AG08396 (cell line): ENCODE measurements at regions not wholly inside any gene's neighbourhood (a gene's known extent, or its start where the extent isn't known, plus 50 kb on each side); places are given as distances from the start of the nearest gene placed in this dataset.
"Not testable (repeated sequence)": the region's sequence is repeated elsewhere in the genome, so short reads cannot be mapped to it uniquely, and the experiment has no call there.

Experiments used
- DNase-seq: peaks from one replicate; pipeline ENCODE4 v3.0.0; 2012; ENCODE audit warnings: low spot score, mixed read lengths

- no peak for DNase-seq
These were observed 114.0 kb downstream of the SLC38A4 start for GRCh38 chr12:46711756-46712155.

GRCh38 chr12:46710125-46710743 is 115.6 kb downstream of the SLC38A4 start:
- DNase-seq = no peak

DNA sequence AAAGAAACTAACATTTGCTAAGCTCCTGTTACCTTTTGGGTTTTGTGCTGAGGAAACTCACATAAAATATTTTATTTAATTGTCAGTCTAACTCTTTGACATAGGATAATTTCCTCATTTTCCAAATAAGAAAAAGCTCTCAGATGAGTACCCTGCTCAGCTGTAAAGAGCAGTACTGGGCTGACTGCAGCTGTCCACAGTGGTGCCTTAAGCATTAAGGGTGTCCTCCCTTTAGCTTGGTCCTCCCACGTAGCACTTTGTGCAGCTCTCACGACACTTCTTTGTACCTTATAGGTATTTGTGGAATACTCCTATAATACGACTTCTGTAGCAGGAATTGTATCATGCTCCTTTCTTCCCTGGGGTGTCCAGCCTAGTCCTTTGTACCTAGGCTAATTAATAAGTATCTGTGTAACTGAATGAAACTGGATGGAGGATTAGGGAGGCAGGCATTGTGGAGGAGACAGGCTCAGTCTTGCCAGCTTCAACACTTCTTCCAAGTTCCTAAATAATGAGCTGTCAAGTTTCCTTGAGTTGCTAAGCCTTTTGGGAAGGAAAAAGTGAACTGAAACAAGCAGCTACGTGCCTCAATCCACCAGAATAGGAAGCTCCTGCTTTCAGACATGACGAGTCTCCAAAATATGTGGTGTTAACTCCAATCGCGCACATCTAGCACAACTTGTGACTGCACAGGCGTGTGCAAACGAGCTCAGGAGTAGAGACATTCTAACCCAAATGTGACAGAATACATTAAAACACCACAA is 123.0 kb downstream of the SLC38A4 start:
- DNase-seq = peak; percentile 12

DNA sequence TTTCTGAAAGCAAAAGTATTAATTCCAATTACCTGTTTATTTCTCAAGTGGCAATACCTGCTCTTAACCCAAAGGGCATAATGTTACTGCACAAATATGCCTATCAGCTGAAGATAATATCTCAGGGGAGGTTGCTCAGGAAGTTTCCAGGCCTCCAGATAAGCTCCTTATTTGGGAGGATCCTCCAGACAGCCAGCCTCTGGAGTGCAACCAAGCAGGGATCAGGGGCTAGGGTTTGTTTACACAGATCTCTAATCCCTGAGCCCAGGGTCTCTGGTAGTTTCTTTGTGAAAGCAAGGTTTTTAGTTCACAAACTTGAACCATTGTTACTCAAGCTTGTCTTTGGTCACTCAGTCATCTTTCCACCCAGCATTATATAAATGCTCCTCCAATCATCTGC is 124.4 kb downstream of the SLC38A4 start:
- no peak for DNase-seq

GRCh38 chr12:46699986-46700385 is 125.8 kb downstream of the SLC38A4 start:
- no peak for DNase-seq

DNA sequence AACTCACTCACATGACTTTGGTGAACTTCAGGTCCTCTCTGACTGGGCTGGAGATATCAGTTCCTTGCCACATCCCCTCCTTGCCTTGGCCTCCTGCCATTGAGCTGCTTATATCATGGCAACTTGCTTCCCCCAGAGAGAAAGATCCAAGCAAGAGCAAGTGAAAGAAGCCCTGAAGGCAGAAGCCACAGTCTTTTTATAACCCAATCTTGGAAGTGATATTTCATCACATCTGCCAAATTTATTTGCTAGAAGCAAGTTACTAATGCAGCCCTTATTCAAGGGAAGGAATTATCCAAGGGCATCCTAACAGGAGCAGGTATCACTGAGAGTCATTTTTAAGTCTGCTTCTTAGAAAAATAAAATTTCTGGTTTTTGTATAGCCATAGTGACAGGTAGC is 127.8 kb downstream of the SLC38A4 start:
- DNase-seq = no peak

DNA sequence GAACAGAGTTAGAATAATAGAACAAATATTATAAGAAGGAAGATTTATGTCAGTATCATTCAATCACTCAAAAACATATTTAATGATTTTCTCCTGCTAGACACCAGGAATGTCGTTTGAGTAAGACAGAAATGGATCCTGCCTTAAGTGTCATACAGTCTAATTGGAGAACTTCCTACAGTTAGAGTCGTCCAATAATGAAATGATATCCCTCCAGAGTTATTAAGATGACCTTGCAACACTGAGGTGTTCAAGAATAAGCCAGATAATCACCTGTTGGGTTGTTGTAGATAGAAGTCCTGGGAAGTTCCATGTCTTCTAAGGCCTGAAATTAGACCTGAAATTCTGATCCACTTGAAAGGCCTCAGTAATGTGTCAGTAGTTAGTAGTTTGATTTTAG is 132.3 kb downstream of the SLC38A4 start:
- no peak for DNase-seq

DNA sequence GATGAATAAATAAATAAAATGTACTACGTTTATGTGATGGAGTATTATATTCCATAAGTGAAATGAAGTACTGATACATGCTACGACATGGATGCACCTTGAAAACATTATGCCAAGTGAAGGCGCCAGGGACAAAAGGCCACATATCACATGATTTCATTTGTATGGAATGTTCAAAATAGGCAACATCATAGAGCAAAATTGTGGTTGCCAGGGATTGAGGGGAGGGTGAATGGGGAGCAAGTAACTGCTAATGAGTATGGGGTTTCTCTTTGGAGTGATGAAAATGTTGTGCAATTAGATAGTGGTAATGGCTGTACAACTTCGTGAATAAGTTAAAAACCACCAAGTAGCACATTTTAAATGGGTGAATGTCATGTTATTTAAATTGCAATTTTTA is 132.8 kb downstream of the SLC38A4 start:
- no peak for DNase-seq

DNA sequence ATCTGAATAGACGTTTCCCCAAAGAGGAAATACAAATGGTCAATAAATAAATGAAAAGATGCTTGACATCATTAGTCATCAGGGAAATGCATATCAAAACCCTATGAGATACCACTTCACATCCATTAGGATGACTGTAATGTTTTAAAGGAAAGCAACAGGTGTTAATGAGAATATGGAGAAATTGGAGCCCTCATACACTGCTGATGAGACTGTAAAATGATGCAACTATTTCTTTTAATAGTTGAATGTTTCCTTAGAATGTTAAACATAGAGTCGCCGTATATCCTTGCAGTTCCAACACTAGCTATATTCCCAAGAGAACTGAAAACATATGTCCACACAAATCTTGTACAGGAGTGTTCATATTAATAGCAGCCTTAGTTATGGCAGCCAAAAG is 133.2 kb downstream of the SLC38A4 start:
- DNase-seq = no peak

DNA sequence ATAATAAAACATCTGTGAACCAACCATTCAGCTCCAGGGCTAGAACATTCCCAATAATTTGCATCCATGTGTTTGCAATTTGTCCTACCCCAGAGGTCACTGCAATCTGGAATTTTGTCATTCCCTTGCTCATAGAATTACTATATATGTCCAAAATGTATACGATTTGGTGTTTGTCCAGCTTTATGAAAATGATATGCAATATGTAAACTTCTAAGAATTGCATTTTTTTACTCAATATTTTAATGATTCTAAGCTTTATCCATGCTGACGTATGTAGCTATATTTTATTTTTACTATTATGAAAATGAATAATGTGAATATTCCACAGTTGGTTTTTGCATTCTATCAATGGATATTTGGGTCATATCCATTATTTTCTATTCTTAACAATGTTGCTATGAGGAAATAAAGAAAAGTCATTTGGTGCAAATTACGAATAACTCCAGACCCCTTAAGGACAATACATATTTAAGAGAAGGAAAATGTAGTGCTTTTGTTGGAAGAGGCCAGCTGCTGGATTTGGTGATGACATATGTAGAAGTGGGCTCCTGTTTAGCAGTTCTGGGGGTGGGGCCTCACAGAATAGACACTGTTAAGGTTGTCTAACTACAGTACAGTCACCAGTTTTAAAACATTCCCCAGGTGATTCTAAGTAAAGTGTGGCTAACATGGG is 139.4 kb downstream of the SLC38A4 start:
- no peak for DNase-seq

GRCh38 chr12:46684243-46684642 is 141.6 kb downstream of the SLC38A4 start:
- DNase-seq = not testable (repeated sequence)

- DNase-seq = no peak
These were observed 143.6 kb downstream of the SLC38A4 start for GRCh38 chr12:46682148-46682547.

DNA sequence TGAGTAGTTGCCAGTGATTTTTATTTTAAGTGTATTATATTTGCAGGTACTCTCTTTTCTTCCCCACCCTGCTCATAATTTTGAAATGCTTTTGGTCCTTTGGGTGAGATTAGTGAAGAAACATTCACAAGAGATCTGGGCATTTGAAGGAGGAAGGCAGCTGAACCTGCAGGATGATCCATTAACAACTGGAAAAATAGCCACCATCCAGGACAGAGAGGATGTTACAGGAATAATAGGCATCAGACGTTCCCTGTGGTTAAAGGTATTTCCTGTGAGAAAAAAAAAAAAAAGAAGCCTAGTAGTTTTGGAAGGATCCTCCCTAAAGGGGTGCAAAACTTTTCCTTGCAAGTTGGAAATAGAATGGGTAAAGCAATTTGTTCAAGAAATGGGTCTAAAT is 145.3 kb downstream of the SLC38A4 start:
- DNase-seq = no peak

DNA sequence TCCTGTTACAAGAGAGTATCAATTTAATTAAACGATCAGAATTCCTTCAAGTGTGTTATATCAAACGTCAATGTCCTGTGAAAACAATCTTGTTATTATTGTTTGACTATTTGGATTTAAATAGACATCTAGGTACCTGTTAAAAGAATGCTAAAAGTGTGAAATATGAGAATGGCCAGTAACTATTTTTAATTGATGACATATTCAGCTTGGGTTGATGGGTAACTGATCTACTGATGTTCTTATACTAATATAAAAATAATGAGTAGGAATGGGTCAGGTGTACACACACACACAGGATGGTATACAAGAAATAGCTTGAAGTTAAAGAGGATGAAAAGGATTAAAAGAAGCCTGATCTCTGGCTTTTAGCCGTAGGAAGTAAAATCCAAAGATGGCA is 146.0 kb downstream of the SLC38A4 start:
- DNase-seq = no peak

DNA sequence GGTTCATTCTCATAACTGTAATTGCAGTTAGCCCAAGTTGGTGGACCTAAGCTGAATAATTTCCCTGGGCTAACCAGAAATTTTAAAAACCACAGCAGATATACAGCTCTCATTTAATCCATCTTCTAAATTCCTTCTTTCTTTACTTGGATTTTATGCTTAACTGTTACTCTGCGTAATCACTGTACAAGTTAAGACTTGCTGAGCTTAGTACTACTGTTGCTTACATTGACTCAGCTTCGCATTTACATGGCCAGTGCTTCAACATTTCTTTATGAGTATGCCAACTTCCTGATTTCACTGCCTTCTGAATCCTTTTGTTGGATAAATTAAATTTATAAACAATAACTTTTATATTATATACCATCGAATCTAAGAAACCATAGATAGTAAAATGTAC is 147.4 kb downstream of the SLC38A4 start:
- DNase-seq = no peak

DNA sequence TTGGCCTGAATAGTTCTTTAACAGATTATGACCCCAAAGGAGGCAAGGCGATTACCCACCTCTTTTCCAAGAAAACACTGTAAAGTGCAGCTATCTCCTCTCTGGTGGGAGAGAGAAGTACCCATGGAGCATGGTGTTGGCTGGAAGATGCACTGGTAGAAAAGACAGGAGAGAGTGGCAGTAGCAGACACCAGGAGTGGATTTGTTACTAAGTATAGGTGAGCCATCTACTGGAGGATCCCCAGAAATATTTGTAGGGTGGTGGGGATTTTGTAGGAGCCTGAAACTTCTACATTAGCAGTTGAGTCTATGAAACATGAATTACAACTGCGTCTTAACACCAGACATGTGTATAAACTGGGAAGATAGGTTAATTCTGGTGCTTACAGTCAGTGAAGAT is 148.0 kb downstream of the SLC38A4 start:
- DNase-seq = no peak

GRCh38 chr12:46676797-46677520 is 148.8 kb downstream of the SLC38A4 start:
- DNase-seq = no peak

DNA sequence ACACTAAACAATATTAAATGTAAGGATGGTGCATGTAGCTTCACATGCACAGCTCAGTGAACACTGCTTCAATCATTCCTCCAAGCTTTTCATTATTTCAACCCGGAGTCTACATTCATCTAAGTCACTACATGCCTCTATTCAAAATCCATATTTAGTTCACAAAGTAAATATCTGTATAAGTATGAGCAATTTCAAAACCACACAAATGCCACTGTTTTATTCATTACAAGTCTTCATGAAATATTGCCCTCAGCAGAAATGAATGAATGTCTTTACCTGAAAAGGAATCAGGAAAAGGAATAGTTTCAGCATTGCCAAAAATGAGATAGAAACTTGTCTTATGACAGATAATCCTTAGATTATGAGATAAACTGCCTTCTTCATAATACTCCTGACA is 149.4 kb downstream of the SLC38A4 start:
- no peak for DNase-seq

DNA sequence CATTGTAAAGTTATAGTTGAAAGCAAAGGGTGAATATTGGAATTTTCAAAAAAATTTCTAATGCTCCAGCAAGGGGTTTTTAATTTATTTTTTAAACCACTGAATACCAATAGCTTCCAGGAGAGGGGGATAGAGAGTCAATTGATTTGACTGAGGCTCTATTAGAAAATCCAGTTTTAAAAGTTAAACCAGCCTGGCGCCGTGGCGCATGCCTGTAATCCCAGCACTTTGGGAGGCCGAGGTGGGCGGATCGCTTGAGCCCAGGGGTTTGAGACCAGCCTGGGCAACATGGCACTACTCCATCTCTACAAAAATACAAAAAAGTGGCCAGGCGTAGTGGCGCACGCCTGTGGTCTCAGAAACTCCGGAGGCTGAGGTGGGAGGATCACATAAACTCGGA is 150.1 kb downstream of the SLC38A4 start:
- peak; percentile 13 for DNase-seq

DNA sequence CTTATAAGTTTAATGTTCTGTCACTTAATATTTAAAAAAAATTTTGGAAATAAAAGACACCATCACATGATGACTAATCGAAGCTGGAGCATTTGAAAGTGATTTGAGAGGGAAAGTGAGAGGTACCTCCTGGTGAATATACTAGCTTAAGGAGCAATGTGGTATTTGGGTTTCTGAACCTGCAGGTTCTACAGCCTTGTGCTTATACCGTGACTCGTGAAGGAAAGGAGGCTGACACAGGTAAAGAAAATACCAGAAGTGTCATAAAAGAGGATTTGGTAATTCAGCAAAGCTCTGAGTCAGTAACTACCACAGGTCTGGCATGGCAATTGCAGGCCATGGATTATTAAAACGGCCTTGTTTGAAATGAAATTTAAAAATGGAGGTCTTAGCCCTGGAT is 151.0 kb downstream of the SLC38A4 start:
- DNase-seq = no peak

DNA sequence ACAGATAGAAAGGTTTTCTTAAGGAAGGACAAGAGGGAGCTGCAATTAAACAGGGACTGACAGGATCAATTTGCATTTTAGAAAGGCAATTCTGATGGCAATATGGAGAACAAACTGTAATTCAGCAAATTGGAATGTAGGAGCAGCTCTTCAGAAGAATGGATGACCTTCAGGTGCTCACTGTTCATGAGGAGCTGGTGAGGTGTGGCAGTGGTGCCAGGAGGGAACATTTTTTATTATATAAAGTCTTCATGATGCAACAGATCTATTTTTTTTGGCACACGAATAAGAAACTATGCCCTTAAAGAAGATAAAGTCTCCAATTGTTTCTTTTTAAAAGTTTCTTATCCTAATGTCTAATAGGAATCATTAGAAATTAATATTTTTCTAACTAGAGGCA is 151.7 kb downstream of the SLC38A4 start:
- no peak for DNase-seq

DNA sequence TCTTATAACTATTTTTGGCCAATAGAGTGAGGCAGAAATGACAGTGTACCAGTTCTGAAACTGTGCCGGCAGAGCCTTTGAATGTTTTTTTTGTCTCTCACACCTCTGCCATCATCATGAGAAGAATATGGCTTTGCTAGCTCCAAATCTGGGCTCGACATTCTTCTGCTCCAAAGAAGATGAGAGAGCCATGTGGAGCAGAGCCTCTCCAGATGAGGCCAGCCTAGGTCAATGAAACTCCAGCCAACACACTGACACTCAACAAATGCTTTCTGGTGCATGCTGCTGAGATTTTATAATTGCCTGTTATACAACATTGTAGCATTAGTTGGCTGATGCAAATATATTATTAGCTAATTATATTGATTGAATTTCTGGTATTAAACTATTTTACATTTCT is 154.7 kb downstream of the SLC38A4 start:
- DNase-seq = no peak

DNA sequence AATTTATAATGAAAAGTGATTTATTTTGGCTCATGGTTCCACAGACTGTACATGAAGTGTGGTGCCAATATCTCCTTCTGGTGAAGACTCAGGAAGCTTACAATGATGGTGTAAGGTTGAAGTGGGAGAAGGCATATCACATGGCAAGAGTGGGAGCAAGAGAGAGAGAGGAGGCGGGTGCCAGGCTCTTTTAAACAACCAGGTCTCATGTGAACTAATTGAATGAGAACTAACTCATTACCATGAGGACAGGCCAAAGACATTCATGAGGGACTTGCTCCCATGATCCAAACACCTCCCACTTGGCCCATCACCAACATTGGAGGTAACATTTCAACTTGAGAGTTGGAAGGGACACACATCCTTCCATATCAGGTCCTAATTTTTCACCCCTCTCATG is 155.2 kb downstream of the SLC38A4 start:
- no peak for DNase-seq
